IMR-90 (cell line): ENCODE measurements at regions not wholly inside any gene's neighbourhood (a gene's known extent, or its start where the extent isn't known, plus 50 kb on each side); places are given as distances from the start of the nearest gene placed in this dataset.

Source experiments
- ATAC-seq: fragments of 200-7000 bp; cut with Tn5 transposase; 2 replicates; pipeline ENCODE4 v1.9.1; 2020; ENCODE audit warnings: low read depth, mild to moderate bottlenecking, moderate library complexity
- BruUV-seq: library from RNA; stranded (reverse); fragments of 400-500 nt; replicated peaks from 2 replicates; lab custom pipeline; 2021; lab: Mats Ljungman, UMichigan
- CTCF ChIA-PET: fragments of 300-600 bp; formaldehyde crosslinking; extraction: SDS; loops from one replicate; lab custom pipeline; 2021; ENCODE audit warnings: antibody characterized with exemption; lab: Yijun Ruan, JAX
- POLR2A ChIA-PET: fragments of 300-600 bp; sonication (Branson Sonifier 250); formaldehyde crosslinking; loops from one replicate; lab custom pipeline; 2022; ENCODE audit warnings: antibody characterized with exemption; ENCODE audit not compliant: unreplicated experiment; lab: Charles Lee
- DNase-seq: peaks from one replicate; pipeline ENCODE4 v3.0.0; 2013
- H2AFZ ChIP-seq: replicated peaks from 2 replicates; pipeline ENCODE3; 2013; ENCODE audit warnings: low read length, mild to moderate bottlenecking; ENCODE audit not compliant: poor library complexity
- H2AK5ac ChIP-seq: 2 replicates; pipeline ENCODE4 v1.6.1; 2013; ENCODE audit warnings: low read depth, low read length, inconsistent platforms
- H2AK9ac ChIP-seq: replicated peaks from 2 replicates; pipeline ENCODE3; 2013; ENCODE audit warnings: mild to moderate bottlenecking, low read depth, low read length, moderate library complexity; ENCODE audit not compliant: poor library complexity
- H2BK120ac ChIP-seq: 2 replicates; pipeline ENCODE4 v1.6.1; 2013; ENCODE audit warnings: low read depth, low read length, inconsistent platforms
- H2BK15ac ChIP-seq: 3 replicates; pipeline ENCODE4 v1.6.1; 2013; ENCODE audit warnings: low read depth, low read length, inconsistent platforms
- H2BK20ac ChIP-seq: 2 replicates; pipeline ENCODE4 v1.6.1; 2013; ENCODE audit warnings: low read depth, mild to moderate bottlenecking, inconsistent platforms, low read length, moderate library complexity
- H2BK5ac ChIP-seq: 2 replicates; pipeline ENCODE4 v1.6.1; 2013; ENCODE audit warnings: mild to moderate bottlenecking, low read depth, low read length, inconsistent platforms; ENCODE audit not compliant: poor library complexity, severe bottlenecking
- H3K14ac ChIP-seq: replicated peaks from 2 replicates; pipeline ENCODE4 v1.6.1; 2013; ENCODE audit warnings: low read depth, low read length, inconsistent platforms
- H3K18ac ChIP-seq: 2 replicates; pipeline ENCODE4 v1.6.1; 2013; ENCODE audit warnings: low read depth, low read length, control low read depth
- H3K23ac ChIP-seq: 2 replicates; pipeline ENCODE4 v1.6.1; 2013; ENCODE audit warnings: low read depth, low read length, inconsistent platforms
- H3K27ac ChIP-seq: 2 replicates; pipeline ENCODE4 v1.5.1; 2013; ENCODE audit warnings: mild to moderate bottlenecking, control low read depth, low read length; ENCODE audit not compliant: insufficient read depth
- H3K27me3 ChIP-seq: 2 replicates; pipeline ENCODE4 v1.6.1; 2013; ENCODE audit warnings: low read length; ENCODE audit not compliant: control insufficient read depth, insufficient read depth
- H3K36me3 ChIP-seq: 2 replicates; pipeline ENCODE4 v1.6.1; 2013; ENCODE audit warnings: low read length, mixed read lengths; ENCODE audit not compliant: control insufficient read depth, insufficient read depth
- H3K4ac ChIP-seq: 2 replicates; pipeline ENCODE4 v1.6.1; 2013; ENCODE audit warnings: low read depth, low read length, inconsistent platforms
- H3K4me1 ChIP-seq: 2 replicates; pipeline ENCODE4 v1.6.1; 2013; ENCODE audit warnings: low read length, mixed read lengths; ENCODE audit not compliant: control insufficient read depth, insufficient read depth
- H3K4me2 ChIP-seq: 2 replicates; pipeline ENCODE4 v1.6.1; 2013; ENCODE audit warnings: low read depth, mild to moderate bottlenecking, control low read depth, low read length, moderate library complexity
- H3K4me3 ChIP-seq: 2 replicates; pipeline ENCODE4 v1.5.1; 2013; ENCODE audit warnings: low read depth, mild to moderate bottlenecking, control low read depth, low read length, moderate library complexity; ENCODE audit not compliant: insufficient read depth
- H3K56ac ChIP-seq: 2 replicates; pipeline ENCODE4 v1.6.1; 2013; ENCODE audit warnings: low read length, inconsistent platforms; ENCODE audit not compliant: insufficient read depth; ENCODE audit errors: extremely low read depth
- H3K79me1 ChIP-seq, 2 experiments: 2 replicates each; pipeline ENCODE4 v1.6.1; 2013; ENCODE audit warnings: low read length in 2 of 2, inconsistent platforms in 1 of 2, low read depth in 1 of 2
- H3K9ac ChIP-seq: 2 replicates; pipeline ENCODE4 v1.6.1; 2013; ENCODE audit warnings: low read depth, low read length, control low read depth
- H3K9me1 ChIP-seq: 2 replicates; pipeline ENCODE4 v1.6.1; 2013; ENCODE audit warnings: low read length, inconsistent platforms; ENCODE audit not compliant: insufficient read depth
- H3K9me3 ChIP-seq: 2 replicates; pipeline ENCODE4 v1.6.1; 2013; ENCODE audit warnings: low read length; ENCODE audit not compliant: control insufficient read depth, insufficient read depth
- H4K20me1 ChIP-seq: 2 replicates; pipeline ENCODE4 v1.6.1; 2013; ENCODE audit warnings: low read length, inconsistent platforms; ENCODE audit not compliant: insufficient read depth
- H4K5ac ChIP-seq: 2 replicates; pipeline ENCODE4 v1.6.1; 2013; ENCODE audit warnings: mild to moderate bottlenecking, low read depth, low read length, control low read depth
- H4K8ac ChIP-seq, 2 experiments: 2 replicates each; pipeline ENCODE4 v1.6.1; 2013; ENCODE audit warnings: low read depth in 2 of 2, low read length in 2 of 2, control low read depth in 1 of 2, inconsistent platforms in 1 of 2
- H4K91ac ChIP-seq: 2 replicates; pipeline ENCODE4 v1.6.1; 2013; ENCODE audit warnings: low read depth, low read length, inconsistent platforms; ENCODE audit not compliant: insufficient read depth
- BHLHE40 ChIP-seq: fragments of 150-350 bp; IDR thresholded peaks from 2 replicates; pipeline ENCODE4 v1.6.1; 2016; ENCODE audit warnings: mild to moderate bottlenecking, low read depth, low read length
- SMC3 ChIP-seq: fragments of 150-350 bp; IDR thresholded peaks from 2 replicates; pipeline ENCODE4 v1.6.1; 2016; ENCODE audit warnings: low read depth, mild to moderate bottlenecking, antibody characterized with exemption, low read length, moderate library complexity
- WGBS, 2 experiments: methylation state at CpG; one replicate each; pipeline versions ENCODE4 v1.1.5 to v1.1.7; 2013; ENCODE audit warnings: missing lambda C conversion rate in 2 of 2; ENCODE audit not compliant: insufficient read length in 1 of 2; ENCODE audit errors: extremely low coverage in 2 of 2; 5-methylcytosine and 5-hydroxymethylcytosine counted together
- dilution Hi-C: fragments of 300-500 bp; cut with HindIII; formaldehyde crosslinking; loops from one replicate; pipeline ENCODE4 v1.14.3; 2018; ENCODE audit warnings: low sequenced_read_pairs; ENCODE audit not compliant: unreplicated experiment
- in situ Hi-C: fragments of 300-500 bp; cut with MboI; formaldehyde crosslinking; loops from 3 replicates; pipeline ENCODE4 v1.14.3; 2019; ENCODE audit warnings: low sequenced_read_pairs, inconsistent platforms, mixed read lengths
- intact Hi-C: fragments of 100-400 bp; cut with micrococcal nuclease; formaldehyde crosslinking; loops from 2 replicates; pipeline ENCODE4 v1.10.0; 2022

DNA sequence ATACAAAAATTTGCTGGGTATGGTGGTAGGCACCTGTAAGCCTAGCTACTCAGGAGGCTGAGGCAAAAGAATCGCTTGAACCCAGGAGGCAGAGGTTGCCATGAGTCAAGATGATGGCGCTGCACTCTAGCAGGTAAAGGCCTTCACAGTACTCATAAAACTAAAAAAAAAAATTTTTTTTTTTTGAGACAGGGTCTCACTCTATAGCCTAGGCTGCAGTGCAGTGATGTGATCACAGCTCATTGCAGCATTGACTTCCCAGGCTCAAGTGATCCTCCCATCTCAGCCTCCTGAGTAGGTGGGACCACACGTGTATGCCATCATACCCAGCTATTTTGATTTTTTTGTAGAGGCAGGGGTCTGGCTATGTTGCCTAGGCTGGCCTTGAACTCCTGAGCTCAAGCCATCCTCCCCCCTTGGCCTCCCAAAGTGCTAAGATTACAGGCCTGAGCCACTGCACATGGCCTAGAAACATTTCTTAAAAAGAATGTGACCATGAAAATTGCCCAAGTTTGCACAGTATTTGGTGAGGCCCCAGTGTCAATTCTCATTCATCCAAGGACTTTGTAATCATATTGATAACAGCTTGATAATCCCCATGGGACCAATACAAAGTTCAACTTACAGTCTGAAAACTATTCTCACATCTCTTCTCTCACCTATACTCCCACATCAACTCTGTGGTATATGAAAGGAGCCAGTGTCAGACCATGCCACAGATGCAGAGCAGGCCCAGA is 64.2 kb upstream of the MYCN start:
- H2BK20ac ChIP-seq = no peak overlapping the region
- H3K27ac ChIP-seq = no peak overlapping the region
- H3K4me2 ChIP-seq = no peak overlapping the region
- intact Hi-C loops (no loop called here), in situ Hi-C loops (no loop called here), dilution Hi-C loops (no loop called here)
- H2AK5ac ChIP-seq = no peak overlapping the region
- no peaks in the 10 kb centered on the region for H4K20me1 ChIP-seq
- H3K4me3 ChIP-seq = no peak overlapping the region
- ChIA-PET CTCF (no interaction called here), POLR2A (no interaction called here)
- H3K56ac ChIP-seq = no peak overlapping the region
- H3K79me1 ChIP-seq = no peaks in the 10 kb centered on the region
- H3K4ac ChIP-seq = no peak overlapping the region
- WGBS, 2 experiments = 80% methylated on average over 1 of the region's 3 CpGs; no CpG with 5 or more reads in 1 of the 2 experiments
- H2AFZ ChIP-seq = no peak overlapping the region
- H3K9me3 ChIP-seq = peaks cover 21% of the 10 kb centered on the region
- DNase-seq = no peak
- no peaks in the 10 kb centered on the region for H3K36me3 ChIP-seq
- H2AK9ac ChIP-seq = no peak overlapping the region
- H3K23ac ChIP-seq = no peak overlapping the region
- H3K14ac ChIP-seq = no peak overlapping the region
- no peak overlapping the region for H4K8ac ChIP-seq
- no TSS peak for BruUV-seq
- H3K9me1 ChIP-seq = no peaks in the 10 kb centered on the region
- no peak overlapping the region for H4K5ac ChIP-seq
- TF ChIP-seq SMC3 (no peak), BHLHE40 (no peak)
- no peaks in the 10 kb centered on the region for H3K27me3 ChIP-seq
- no peak overlapping the region for H4K91ac ChIP-seq
- no peaks in the 10 kb centered on the region for H3K4me1 ChIP-seq
- H2BK15ac ChIP-seq = no peak overlapping the region
- no peak overlapping the region for H3K18ac ChIP-seq
- ATAC-seq = no peak
- H2BK5ac ChIP-seq = no peak overlapping the region
- no peak overlapping the region for H2BK120ac ChIP-seq
- H3K9ac ChIP-seq = no peak overlapping the region
